ENCODE measurements at regions not wholly inside any gene's neighbourhood (a gene's known extent, or its start where the extent isn't known, plus 50 kb on each side); places are given as distances from the start of the nearest gene placed in this dataset.

GRCh38 chr16:7090628-7091115 is 242.0 kb upstream of the RBFOX1 start:
- DNase-seq = no peak

- DNase-seq = no peak
These were observed 242.9 kb upstream of the RBFOX1 start for GRCh38 chr16:7089751-7090150.

GRCh38 chr16:7088711-7089110 is 243.9 kb upstream of the RBFOX1 start:
- DNase-seq = no peak

GRCh38 chr16:7086822-7087616 is 245.6 kb upstream of the RBFOX1 start:
- DNase-seq = peak; percentile 16

- no peak for DNase-seq
These were observed 246.9 kb upstream of the RBFOX1 start for GRCh38 chr16:7085776-7086175.

GRCh38 chr16:7083096-7083495 is 249.5 kb upstream of the RBFOX1 start:
- no peak for DNase-seq

GRCh38 chr16:7077636-7078035 is 255.0 kb upstream of the RBFOX1 start:
- DNase-seq = no peak

GRCh38 chr16:7074715-7075114 is 257.9 kb upstream of the RBFOX1 start:
- DNase-seq = no peak

GRCh38 chr16:7057458-7057857 is 275.2 kb upstream of the RBFOX1 start:
- DNase-seq = no peak

- no peak for DNase-seq
These were observed 277.2 kb upstream of the RBFOX1 start for GRCh38 chr16:7055443-7055842.

- DNase-seq = no peak
These were observed 280.9 kb upstream of the RBFOX1 start for GRCh38 chr16:7051591-7052349.

GRCh38 chr16:7044331-7044730 is 288.3 kb upstream of the RBFOX1 start:
- DNase-seq = no peak

- DNase-seq = no peak
These were observed 294.2 kb upstream of the RBFOX1 start for GRCh38 chr16:7038475-7038874.

GRCh38 chr16:7037495-7037894 is 295.1 kb upstream of the RBFOX1 start:
- no peak for DNase-seq

- no peak for DNase-seq
These were observed 301.6 kb upstream of the RBFOX1 start for GRCh38 chr16:7031031-7031430.

- no peak for DNase-seq
These were observed 305.2 kb upstream of the RBFOX1 start for GRCh38 chr16:7027401-7027800.

- no peak for DNase-seq
These were observed 306.0 kb upstream of the RBFOX1 start for GRCh38 chr16:7026639-7027038.

GRCh38 chr16:7025616-7026190 is 306.9 kb upstream of the RBFOX1 start:
- peak; percentile 73 for DNase-seq

GRCh38 chr16:7021653-7022275 is 310.9 kb upstream of the RBFOX1 start:
- no peak for DNase-seq

GRCh38 chr16:7017006-7017662 is 315.5 kb upstream of the RBFOX1 start:
- DNase-seq = no peak

GRCh38 chr16:7014756-7015155 is 317.9 kb upstream of the RBFOX1 start:
- DNase-seq = no peak

GRCh38 chr16:7013990-7014389 is 318.7 kb upstream of the RBFOX1 start:
- DNase-seq = peak; percentile 2

- no peak for DNase-seq
These were observed 328.4 kb upstream of the RBFOX1 start for GRCh38 chr16:7004266-7004665.

All from DMS53 (cell line).